ENCODE measurements at regions not wholly inside any gene's neighbourhood (a gene's known extent, or its start where the extent isn't known, plus 50 kb on each side); places are given as distances from the start of the nearest gene placed in this dataset.

- H3K27ac ChIP-seq: no peak overlapping the region
- no peak for TF ChIP-seq POLR2A (IDR thresholded peaks at IDR 0.05)
- TF ChIP-seq POLR2AphosphoS5 (IDR thresholded peaks at IDR 0.05): no peak
- TF ChIP-seq, protein P1, sequence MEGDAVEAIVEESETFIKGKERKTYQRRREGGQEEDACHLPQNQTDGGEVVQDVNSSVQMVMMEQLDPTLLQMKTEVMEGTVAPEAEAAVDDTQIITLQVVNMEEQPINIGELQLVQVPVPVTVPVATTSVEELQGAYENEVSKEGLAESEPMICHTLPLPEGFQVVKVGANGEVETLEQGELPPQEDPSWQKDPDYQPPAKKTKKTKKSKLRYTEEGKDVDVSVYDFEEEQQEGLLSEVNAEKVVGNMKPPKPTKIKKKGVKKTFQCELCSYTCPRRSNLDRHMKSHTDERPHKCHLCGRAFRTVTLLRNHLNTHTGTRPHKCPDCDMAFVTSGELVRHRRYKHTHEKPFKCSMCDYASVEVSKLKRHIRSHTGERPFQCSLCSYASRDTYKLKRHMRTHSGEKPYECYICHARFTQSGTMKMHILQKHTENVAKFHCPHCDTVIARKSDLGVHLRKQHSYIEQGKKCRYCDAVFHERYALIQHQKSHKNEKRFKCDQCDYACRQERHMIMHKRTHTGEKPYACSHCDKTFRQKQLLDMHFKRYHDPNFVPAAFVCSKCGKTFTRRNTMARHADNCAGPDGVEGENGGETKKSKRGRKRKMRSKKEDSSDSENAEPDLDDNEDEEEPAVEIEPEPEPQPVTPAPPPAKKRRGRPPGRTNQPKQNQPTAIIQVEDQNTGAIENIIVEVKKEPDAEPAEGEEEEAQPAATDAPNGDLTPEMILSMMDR (IDR thresholded peaks at IDR 0.05 in 8 of 11, conservative IDR thresholded peaks at IDR 0.05 in 3 of 11): no peak
- H3K9me3 ChIP-seq: no peaks in the 10 kb centered on the region
- no peak for DNase-seq
- no peaks in the 10 kb centered on the region for H3K4me1 ChIP-seq
- intact Hi-C loops (cut with DNase I; ENCODE audit: low total_unique reads): no loop called here
- WGBS, 5 donors: 86 to 94% (median 90%) methylated on average over 2 of the region's 2 CpGs
- no peaks in the 10 kb centered on the region for H3K27me3 ChIP-seq (replicated peaks in 1 of 7)
- H3K4me3 ChIP-seq: no peak overlapping the region
- no peaks in the 10 kb centered on the region for H3K36me3 ChIP-seq
Observed at GRCh38 chr18:60883587-60883986, 449.6 kb upstream of the CDH20 start.

DNA sequence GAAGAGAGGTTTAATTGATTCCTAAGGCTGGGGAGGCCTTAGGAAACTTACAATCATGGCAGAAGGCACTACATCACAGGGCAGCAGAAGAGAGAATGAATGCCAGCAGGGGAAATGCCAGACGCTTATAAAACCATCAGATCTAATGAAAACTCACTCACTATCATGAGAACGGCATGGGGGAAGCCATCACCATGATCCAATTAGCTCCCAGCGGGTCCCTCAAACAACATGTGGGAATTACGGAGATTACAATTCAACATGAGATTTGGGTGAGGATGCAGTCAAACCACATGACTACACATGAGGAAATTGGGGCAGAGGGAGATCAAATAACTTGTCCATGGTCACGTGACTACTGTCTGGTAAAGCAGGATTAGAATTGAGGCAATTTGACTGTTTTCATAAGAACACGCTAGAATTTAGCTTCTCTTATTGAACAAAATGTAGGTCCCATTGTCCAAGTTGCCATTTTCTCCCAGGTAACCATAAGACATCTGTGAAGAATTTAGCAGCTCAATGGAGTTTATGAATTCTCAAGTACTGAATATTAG is 445.1 kb upstream of the CDH20 start:
- Histone ChIP-seq H3K36me3 (no peaks in the 10 kb centered on the region), H3K27me3 (replicated peaks in 1 of 7) (no peaks in the 10 kb centered on the region), H3K9me3 (peaks cover 0 to 5% (median 0%) of the 10 kb centered on the region in 8 donors), H3K4me1 (no peaks in the 10 kb centered on the region), H3K4me3 (no peak overlapping the region), H3K27ac (no peak overlapping the region)
- TF ChIP-seq POLR2AphosphoS5 (IDR thresholded peaks at IDR 0.05) (no peak), POLR2A (IDR thresholded peaks at IDR 0.05) (no peak)
- no peak for DNase-seq
- WGBS, 5 donors: 85 to 95% (median 92%) methylated on average over 6 of the region's 6 CpGs
- intact Hi-C loops (cut with DNase I; ENCODE audit: low total_unique reads): no loop called here

GRCh38 chr18:60889442-60889841 is 443.8 kb upstream of the CDH20 start:
- DNase-seq: no peak
- intact Hi-C loops (cut with DNase I; ENCODE audit: low total_unique reads): no loop called here
- TF ChIP-seq POLR2A (IDR thresholded peaks at IDR 0.05) (no peak), POLR2AphosphoS5 (IDR thresholded peaks at IDR 0.05) (no peak)
- TF ChIP-seq, protein P1 (IDR thresholded peaks at IDR 0.05 in 8 of 11, conservative IDR thresholded peaks at IDR 0.05 in 3 of 11): no peak
- Histone ChIP-seq H3K9me3 (peaks cover 0 to 5% (median 0%) of the 10 kb centered on the region in 8 donors), H3K36me3 (no peaks in the 10 kb centered on the region), H3K4me1 (no peaks in the 10 kb centered on the region), H3K4me3 (no peak overlapping the region), H3K27me3 (replicated peaks in 1 of 7) (no peaks in the 10 kb centered on the region), H3K27ac (no peak overlapping the region)
- WGBS, 5 donors: 58 to 80% (median 72%) methylated on average over 2 of the region's 2 CpGs

GRCh38 chr18:60891936-60892335 is 441.3 kb upstream of the CDH20 start:
- no peak for DNase-seq
- Histone ChIP-seq H3K4me3 (no peak overlapping the region), H3K27me3 (replicated peaks in 1 of 7) (no peaks in the 10 kb centered on the region), H3K36me3 (no peaks in the 10 kb centered on the region), H3K4me1 (no peaks in the 10 kb centered on the region), H3K27ac (no peak overlapping the region), H3K9me3 (peaks cover 0 to 8% (median 0%) of the 10 kb centered on the region in 8 donors)
- TF ChIP-seq POLR2AphosphoS5 (IDR thresholded peaks at IDR 0.05): no peak
- no peak for TF ChIP-seq POLR2A (IDR thresholded peaks at IDR 0.05)
- intact Hi-C loops (cut with DNase I; ENCODE audit: low total_unique reads): no loop called here
- 75 to 92% (median 85%) methylated on average over 5 of the region's 5 CpGs for WGBS, 5 donors

GRCh38 chr18:60892441-60892840 is 440.8 kb upstream of the CDH20 start:
- Histone ChIP-seq H3K4me1 (no peaks in the 10 kb centered on the region), H3K4me3 (no peak overlapping the region), H3K9me3 (peaks cover 0 to 8% (median 0%) of the 10 kb centered on the region in 8 donors), H3K27me3 (replicated peaks in 1 of 7) (no peaks in the 10 kb centered on the region), H3K36me3 (no peaks in the 10 kb centered on the region), H3K27ac (no peak overlapping the region)
- no peak for DNase-seq
- intact Hi-C loops (cut with DNase I; ENCODE audit: low total_unique reads): no loop called here
- no peak for TF ChIP-seq POLR2A (IDR thresholded peaks at IDR 0.05)
- TF ChIP-seq, protein P1 (IDR thresholded peaks at IDR 0.05 in 8 of 11, conservative IDR thresholded peaks at IDR 0.05 in 3 of 11): no peak
- no peak for TF ChIP-seq POLR2AphosphoS5 (IDR thresholded peaks at IDR 0.05)
